ENCODE measurements at regions not wholly inside any gene's neighbourhood (a gene's known extent, or its start where the extent isn't known, plus 50 kb on each side); places are given as distances from the start of the nearest gene placed in this dataset.

- Histone ChIP-seq H3K4me2 (ENCODE audit: extremely low read depth, insufficient read depth, low read length) (no peak overlapping the region), H3K9ac (ENCODE audit: insufficient read depth, low read length) (no peak overlapping the region), H3K36me3 (ENCODE audit: control insufficient read depth, insufficient read depth, low read length) (no peaks in the 10 kb centered on the region), H3K27me3 (ENCODE audit: control insufficient read depth, insufficient read depth, low read length) (no peaks in the 10 kb centered on the region), H3K4me1 (ENCODE audit: control insufficient read depth, extremely low read depth, insufficient read depth, low read length) (no peaks in the 10 kb centered on the region), H4K20me1 (ENCODE audit: control insufficient read depth, extremely low read depth, insufficient read depth, low read length) (no peaks in the 10 kb centered on the region), H2AFZ (ENCODE audit: low read length) (no peak overlapping the region), H3K9me3 (ENCODE audit: control insufficient read depth, insufficient read depth, low read depth, low read length) (no peaks in the 10 kb centered on the region), H3K27ac (ENCODE audit: insufficient read depth, low read length) (no peak overlapping the region), H3K4me3 (replicated peaks in 1 of 4; ENCODE audit: control extremely low read depth in 1 of 4, insufficient read depth in 1 of 4, low read depth in 3 of 4, low read length in 4 of 4) (no peak overlapping the region), H3K79me2 (ENCODE audit: control insufficient read depth, insufficient read depth, low read length) (no peaks in the 10 kb centered on the region)
- DNase-seq (ENCODE audit: low read depth in 2 of 2): no peak
- no peak for TF ChIP-seq CTCF (conservative IDR thresholded peaks at IDR 0.05 in 1 of 2, IDR thresholded peaks at IDR 0.05 in 1 of 2; ENCODE audit: low read depth in 1 of 2, low read length in 2 of 2)
- TF ChIP-seq EZH2 (IDR thresholded peaks at IDR 0.05; ENCODE audit: low read length, missing control alignments): no peak
Measured at GRCh38 chrY:15162211-15162610, 637.9 kb downstream of the NLGN4Y start.

- no peak for TF ChIP-seq CTCF (conservative IDR thresholded peaks at IDR 0.05 in 1 of 2, IDR thresholded peaks at IDR 0.05 in 1 of 2; ENCODE audit: low read depth in 1 of 2, low read length in 2 of 2)
- TF ChIP-seq EZH2 (IDR thresholded peaks at IDR 0.05; ENCODE audit: low read length, missing control alignments): no peak
- Histone ChIP-seq H4K20me1 (ENCODE audit: control insufficient read depth, extremely low read depth, insufficient read depth, low read length) (no peaks in the 10 kb centered on the region), H2AFZ (ENCODE audit: low read length) (no peak overlapping the region), H3K79me2 (ENCODE audit: control insufficient read depth, insufficient read depth, low read length) (no peaks in the 10 kb centered on the region), H3K36me3 (ENCODE audit: control insufficient read depth, insufficient read depth, low read length) (no peaks in the 10 kb centered on the region), H3K27me3 (ENCODE audit: control insufficient read depth, insufficient read depth, low read length) (no peaks in the 10 kb centered on the region), H3K9ac (ENCODE audit: insufficient read depth, low read length) (no peak overlapping the region), H3K4me1 (ENCODE audit: control insufficient read depth, extremely low read depth, insufficient read depth, low read length) (no peaks in the 10 kb centered on the region), H3K4me3 (replicated peaks in 1 of 4; ENCODE audit: control extremely low read depth in 1 of 4, insufficient read depth in 1 of 4, low read depth in 3 of 4, low read length in 4 of 4) (no peak overlapping the region), H3K9me3 (ENCODE audit: control insufficient read depth, insufficient read depth, low read depth, low read length) (no peaks in the 10 kb centered on the region), H3K27ac (ENCODE audit: insufficient read depth, low read length) (no peak overlapping the region), H3K4me2 (ENCODE audit: extremely low read depth, insufficient read depth, low read length) (no peak overlapping the region)
- no peak for DNase-seq (ENCODE audit: low read depth in 2 of 2)
Measured at GRCh38 chrY:15179890-15180289, 655.6 kb downstream of the NLGN4Y start.

GRCh38 chrY:15229056-15229455, 704.7 kb downstream of the NLGN4Y start:
- no peaks in the 10 kb centered on the region for H3K4me1 ChIP-seq (ENCODE audit: control insufficient read depth, extremely low read depth, insufficient read depth, low read length)
- H3K36me3 ChIP-seq (ENCODE audit: control insufficient read depth, insufficient read depth, low read length): no peaks in the 10 kb centered on the region
- H3K9me3 ChIP-seq (ENCODE audit: control insufficient read depth, insufficient read depth, low read depth, low read length): no peaks in the 10 kb centered on the region
- H3K27ac ChIP-seq (ENCODE audit: insufficient read depth, low read length): no peak overlapping the region
- no peak overlapping the region for H2AFZ ChIP-seq (ENCODE audit: low read length)
- H3K4me2 ChIP-seq (ENCODE audit: extremely low read depth, insufficient read depth, low read length): no peak overlapping the region
- no peaks in the 10 kb centered on the region for H4K20me1 ChIP-seq (ENCODE audit: control insufficient read depth, extremely low read depth, insufficient read depth, low read length)
- H3K9ac ChIP-seq (ENCODE audit: insufficient read depth, low read length): no peak overlapping the region
- DNase-seq (ENCODE audit: low read depth in 2 of 2): no peak
- H3K27me3 ChIP-seq (ENCODE audit: control insufficient read depth, insufficient read depth, low read length): no peaks in the 10 kb centered on the region
- TF ChIP-seq CTCF (conservative IDR thresholded peaks at IDR 0.05 in 1 of 2, IDR thresholded peaks at IDR 0.05 in 1 of 2; ENCODE audit: low read depth in 1 of 2, low read length in 2 of 2): peak in 1 of 2 donors; percentile 1
- TF ChIP-seq EZH2 (IDR thresholded peaks at IDR 0.05; ENCODE audit: low read length, missing control alignments): no peak
- no peak overlapping the region for H3K4me3 ChIP-seq (replicated peaks in 1 of 4; ENCODE audit: control extremely low read depth in 1 of 4, insufficient read depth in 1 of 4, low read depth in 3 of 4, low read length in 4 of 4)
- no peaks in the 10 kb centered on the region for H3K79me2 ChIP-seq (ENCODE audit: control insufficient read depth, insufficient read depth, low read length)
